Smooth muscle cell (in vitro differentiated cells): ENCODE measurements at regions not wholly inside any gene's neighbourhood (a gene's known extent, or its start where the extent isn't known, plus 50 kb on each side); places are given as distances from the start of the nearest gene placed in this dataset.
"Not testable (repeated sequence)": the region's sequence is repeated elsewhere in the genome, so short reads cannot be mapped to it uniquely, and the experiment has no call there.

Experiments
- DNase-seq: peaks from one replicate; lab custom pipeline; 2025; ENCODE audit not compliant: unreplicated experiment; lab: John Stamatoyannopoulos, UW
- H2AFZ ChIP-seq: fragments of 200-600 bp; sonication (generic); 2 replicates; pipeline ENCODE4 v1.6.0; 2016; ENCODE audit warnings: antibody characterized with exemption, low read depth, mild to moderate bottlenecking
- H3F3A ChIP-seq: fragments of 200-600 bp; sonication (generic); 2 replicates; pipeline ENCODE4 v1.6.0; 2017; ENCODE audit warnings: antibody characterized with exemption, low read depth
- H3K27ac ChIP-seq: fragments of 200-600 bp; sonication (generic); 2 replicates; pipeline ENCODE4 v1.5.1; 2016; ENCODE audit warnings: low read depth, mild to moderate bottlenecking
- H3K27me3 ChIP-seq: fragments of 200-600 bp; sonication (generic); 2 replicates; pipeline ENCODE4 v1.6.1; 2016; ENCODE audit warnings: low read depth, mild to moderate bottlenecking
- H3K36me3 ChIP-seq: fragments of 200-600 bp; sonication (generic); 2 replicates; pipeline ENCODE4 v1.5.1; 2016; ENCODE audit warnings: low read depth
- H3K4me1 ChIP-seq: fragments of 200-600 bp; sonication (generic); 2 replicates; pipeline ENCODE4 v1.5.1; 2016; ENCODE audit warnings: low read depth
- H3K4me2 ChIP-seq: fragments of 200-600 bp; sonication (generic); 2 replicates; pipeline ENCODE4 v1.6.0; 2016; ENCODE audit warnings: mild to moderate bottlenecking
- H3K4me3 ChIP-seq: fragments of 200-600 bp; sonication (generic); 2 replicates; pipeline ENCODE4 v1.5.1; 2016; ENCODE audit warnings: mild to moderate bottlenecking
- H3K79me2 ChIP-seq: fragments of 200-600 bp; sonication (generic); 2 replicates; pipeline ENCODE4 v1.6.0; 2016; ENCODE audit warnings: low read depth, mild to moderate bottlenecking
- H3K9ac ChIP-seq: fragments of 200-600 bp; sonication (generic); 2 replicates; pipeline ENCODE4 v1.6.0; 2016; ENCODE audit warnings: low read depth
- H3K9me3 ChIP-seq: fragments of 200-600 bp; sonication (generic); replicated peaks from 2 replicates; pipeline ENCODE4 v1.5.1; 2016; ENCODE audit warnings: low read depth
- H4K20me1 ChIP-seq: fragments of 200-600 bp; sonication (generic); 2 replicates; pipeline ENCODE4 v1.6.0; 2016; ENCODE audit warnings: low read depth
- WGBS: methylation state at CpG from one replicate; pipeline ENCODE4 v1.1.7; 2016; ENCODE audit warnings: low lambda C conversion rate; 5-methylcytosine and 5-hydroxymethylcytosine counted together
- TF ChIP-seq, protein P1 (sequence below): fragments of 200-600 bp; sonication (generic); IDR thresholded peaks from 2 replicates; pipeline ENCODE4 v1.5.1; 2017; ENCODE audit warnings: borderline replicate concordance, mild to moderate bottlenecking, antibody characterized with exemption; ENCODE audit not compliant: insufficient read depth, poor library complexity, severe bottlenecking

DNA sequence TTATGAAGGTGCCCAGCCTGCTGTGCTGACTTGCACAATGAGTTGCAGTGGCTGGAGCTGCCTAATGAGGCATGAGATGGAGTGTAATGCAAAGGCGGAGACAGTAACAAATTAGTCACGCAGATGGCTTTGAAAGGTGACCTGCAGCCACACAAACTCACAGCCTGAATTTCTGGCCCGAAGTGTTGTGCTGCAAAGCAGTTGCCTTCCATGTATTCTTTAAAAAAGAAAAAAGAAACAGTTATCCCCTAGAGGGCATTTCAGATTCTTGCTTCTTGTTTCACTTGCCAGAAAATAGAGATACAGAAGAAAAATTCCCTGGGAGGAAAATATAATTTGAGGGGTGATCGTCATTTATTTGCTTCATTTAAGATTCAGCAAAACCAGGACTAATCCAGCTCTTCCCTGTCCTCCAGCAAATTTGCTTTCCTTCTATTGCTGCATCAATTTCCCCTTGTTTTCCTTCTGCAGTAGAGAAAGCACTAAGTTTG is 239.9 kb downstream of the ADRA2A start:
- no peaks in the 10 kb centered on the region for H4K20me1 ChIP-seq
- H2AFZ ChIP-seq = no peak overlapping the region
- no peak overlapping the region for H3K9ac ChIP-seq
- H3K9me3 ChIP-seq = no peaks in the 10 kb centered on the region
- H3K4me2 ChIP-seq = no peak overlapping the region
- 79% methylated on average over 4 of the region's 4 CpGs for WGBS
- no peak overlapping the region for H3K27ac ChIP-seq
- peaks cover 9% of the 10 kb centered on the region for H3K4me1 ChIP-seq
- no peaks in the 10 kb centered on the region for H3K79me2 ChIP-seq
- TF ChIP-seq, protein P1, sequence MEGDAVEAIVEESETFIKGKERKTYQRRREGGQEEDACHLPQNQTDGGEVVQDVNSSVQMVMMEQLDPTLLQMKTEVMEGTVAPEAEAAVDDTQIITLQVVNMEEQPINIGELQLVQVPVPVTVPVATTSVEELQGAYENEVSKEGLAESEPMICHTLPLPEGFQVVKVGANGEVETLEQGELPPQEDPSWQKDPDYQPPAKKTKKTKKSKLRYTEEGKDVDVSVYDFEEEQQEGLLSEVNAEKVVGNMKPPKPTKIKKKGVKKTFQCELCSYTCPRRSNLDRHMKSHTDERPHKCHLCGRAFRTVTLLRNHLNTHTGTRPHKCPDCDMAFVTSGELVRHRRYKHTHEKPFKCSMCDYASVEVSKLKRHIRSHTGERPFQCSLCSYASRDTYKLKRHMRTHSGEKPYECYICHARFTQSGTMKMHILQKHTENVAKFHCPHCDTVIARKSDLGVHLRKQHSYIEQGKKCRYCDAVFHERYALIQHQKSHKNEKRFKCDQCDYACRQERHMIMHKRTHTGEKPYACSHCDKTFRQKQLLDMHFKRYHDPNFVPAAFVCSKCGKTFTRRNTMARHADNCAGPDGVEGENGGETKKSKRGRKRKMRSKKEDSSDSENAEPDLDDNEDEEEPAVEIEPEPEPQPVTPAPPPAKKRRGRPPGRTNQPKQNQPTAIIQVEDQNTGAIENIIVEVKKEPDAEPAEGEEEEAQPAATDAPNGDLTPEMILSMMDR = no peak
- no peak overlapping the region for H3K4me3 ChIP-seq
- H3K27me3 ChIP-seq = no peaks in the 10 kb centered on the region
- no peaks in the 10 kb centered on the region for H3K36me3 ChIP-seq
- no peak for DNase-seq
- no peaks in the 10 kb centered on the region for H3F3A ChIP-seq

DNA sequence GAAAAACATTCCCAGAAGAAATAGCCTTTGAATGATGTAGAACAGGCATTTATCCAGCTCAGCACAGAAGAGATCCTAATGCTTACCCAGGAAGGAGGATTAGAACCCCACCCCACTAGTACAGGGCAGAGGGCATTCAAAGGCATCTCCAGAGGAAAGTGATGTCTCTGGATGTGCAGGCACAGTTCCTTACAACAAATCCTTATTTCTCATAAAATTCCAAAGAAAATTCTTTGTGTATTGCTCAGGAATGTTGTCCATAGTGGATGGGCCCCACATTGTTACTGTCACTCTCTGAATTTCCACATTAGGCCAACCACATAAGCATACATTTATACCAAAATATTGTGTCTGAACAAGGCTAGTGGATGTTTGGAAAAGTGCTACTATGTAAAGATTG is 243.0 kb downstream of the ADRA2A start:
- Histone ChIP-seq H3K4me1 (peaks cover 9% of the 10 kb centered on the region), H3K36me3 (no peaks in the 10 kb centered on the region), H3K79me2 (no peaks in the 10 kb centered on the region), H3K4me3 (no peak overlapping the region), H3K27me3 (no peaks in the 10 kb centered on the region), H3K9ac (no peak overlapping the region), H4K20me1 (no peaks in the 10 kb centered on the region), H3F3A (no peaks in the 10 kb centered on the region), H3K9me3 (no peaks in the 10 kb centered on the region), H3K27ac (no peak overlapping the region), H3K4me2 (no peak overlapping the region), H2AFZ (no peak overlapping the region)
- TF ChIP-seq, protein P1 = no peak
- no peak for DNase-seq

DNA sequence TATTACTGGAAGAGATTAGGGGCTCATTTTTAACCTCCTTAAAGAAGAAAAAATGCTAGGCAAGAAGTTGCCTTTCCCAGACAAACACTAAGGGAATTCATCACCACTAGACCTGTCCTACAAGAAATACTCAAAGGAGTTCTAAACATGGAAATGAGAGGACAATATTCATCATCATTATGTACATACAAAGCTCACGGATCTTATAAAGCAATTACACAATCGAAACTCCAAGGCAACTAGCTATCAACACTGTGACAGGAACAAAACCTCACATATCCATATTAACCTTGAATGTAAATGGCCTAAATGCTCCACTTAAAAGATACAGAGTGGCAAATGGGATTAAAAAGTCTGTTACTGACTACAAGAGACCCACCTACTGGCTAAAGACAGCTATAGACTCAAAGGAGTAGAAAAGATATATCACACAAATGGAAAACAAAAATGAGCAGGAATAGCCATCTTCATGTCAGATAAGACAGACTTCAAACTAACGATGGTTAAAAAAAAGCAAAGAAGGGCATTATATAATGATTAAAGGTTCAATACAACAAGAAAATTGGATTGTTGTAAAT is 246.6 kb downstream of the ADRA2A start:
- 77% methylated on average over 3 of the region's 3 CpGs for WGBS

DNA sequence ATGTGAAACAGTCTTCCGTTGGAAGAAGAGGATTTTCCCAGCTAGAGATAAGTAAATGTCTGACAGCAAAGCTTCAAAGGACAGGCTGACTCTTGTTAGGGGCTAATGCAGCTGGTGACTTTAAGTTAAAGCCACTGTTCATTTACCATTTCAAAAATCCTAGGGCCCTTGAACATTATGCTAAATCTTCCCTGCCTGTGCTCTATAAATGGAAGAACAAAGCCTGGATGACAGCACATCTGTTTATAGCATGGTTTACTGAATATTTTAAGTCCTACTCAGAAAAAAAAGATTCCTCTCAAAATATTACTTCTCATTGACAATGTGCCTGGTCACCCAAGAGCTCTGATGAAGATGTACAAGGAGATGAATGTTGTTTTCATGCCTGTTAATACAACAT is 255.3 kb downstream of the ADRA2A start:
- H2AFZ ChIP-seq, H3K9ac ChIP-seq, H3K4me1 ChIP-seq, H3K27me3 ChIP-seq, H3K27ac ChIP-seq, H3K79me2 ChIP-seq, H3F3A ChIP-seq, DNase-seq, H3K4me3 ChIP-seq, H4K20me1 ChIP-seq, H3K36me3 ChIP-seq, H3K9me3 ChIP-seq: not testable (repeated sequence)
- WGBS = 43% methylated on average over 1 of the region's 1 CpG
- H3K4me2 ChIP-seq = peak overlapping the region; percentile 28

More for the DNA sequence above, 246.6 kb downstream of the ADRA2A start:
- H3K79me2 ChIP-seq = no peaks in the 10 kb centered on the region
- TF ChIP-seq, protein P1 = peak; percentile 15
- no peak overlapping the region for H3K4me3 ChIP-seq
- H4K20me1 ChIP-seq = no peaks in the 10 kb centered on the region
- H3K9ac ChIP-seq = no peak overlapping the region
- no peak overlapping the region for H3K27ac ChIP-seq
- no peak overlapping the region for H3K4me2 ChIP-seq
- H3K9me3 ChIP-seq = no peaks in the 10 kb centered on the region
- H3K27me3 ChIP-seq = no peaks in the 10 kb centered on the region
- H3K36me3 ChIP-seq = no peaks in the 10 kb centered on the region
- H2AFZ ChIP-seq = no peak overlapping the region
- H3K4me1 ChIP-seq = no peaks in the 10 kb centered on the region
- no peaks in the 10 kb centered on the region for H3F3A ChIP-seq
- no peak for DNase-seq
